ENCODE measurements at regions not wholly inside any gene's neighbourhood (a gene's known extent, or its start where the extent isn't known, plus 50 kb on each side); places are given as distances from the start of the nearest gene placed in this dataset.

GRCh38 chr5:6902597-6902996 is 189.4 kb downstream of the TENT4A start:
- no peaks in the 10 kb centered on the region for H3K27me3 ChIP-seq (ENCODE audit: insufficient read depth, low read length)
- H2AFZ ChIP-seq (ENCODE audit: low read length), result no peak overlapping the region
- no peak overlapping the region for H3K4me2 ChIP-seq (ENCODE audit: low read length)
- H3F3A ChIP-seq (ENCODE audit: insufficient read depth, low read length), result no peaks in the 10 kb centered on the region
- no peaks in the 10 kb centered on the region for H4K20me1 ChIP-seq (ENCODE audit: insufficient read depth, low read length)
- H3K79me2 ChIP-seq (ENCODE audit: insufficient read depth, low read length), result no peaks in the 10 kb centered on the region
- H3K36me3 ChIP-seq (ENCODE audit: insufficient read depth, low read length), result no peaks in the 10 kb centered on the region
- no peak overlapping the region for H3K9ac ChIP-seq (ENCODE audit: low read length)
- no peaks in the 10 kb centered on the region for H3K9me2 ChIP-seq (ENCODE audit: low read depth, low read length)
- no peaks in the 10 kb centered on the region for H3K9me3 ChIP-seq (ENCODE audit: low read length)
- TF ChIP-seq EZH2 (IDR thresholded peaks at IDR 0.05; ENCODE audit: borderline replicate concordance, low read length), result no peak
- TF ChIP-seq, protein P1, sequence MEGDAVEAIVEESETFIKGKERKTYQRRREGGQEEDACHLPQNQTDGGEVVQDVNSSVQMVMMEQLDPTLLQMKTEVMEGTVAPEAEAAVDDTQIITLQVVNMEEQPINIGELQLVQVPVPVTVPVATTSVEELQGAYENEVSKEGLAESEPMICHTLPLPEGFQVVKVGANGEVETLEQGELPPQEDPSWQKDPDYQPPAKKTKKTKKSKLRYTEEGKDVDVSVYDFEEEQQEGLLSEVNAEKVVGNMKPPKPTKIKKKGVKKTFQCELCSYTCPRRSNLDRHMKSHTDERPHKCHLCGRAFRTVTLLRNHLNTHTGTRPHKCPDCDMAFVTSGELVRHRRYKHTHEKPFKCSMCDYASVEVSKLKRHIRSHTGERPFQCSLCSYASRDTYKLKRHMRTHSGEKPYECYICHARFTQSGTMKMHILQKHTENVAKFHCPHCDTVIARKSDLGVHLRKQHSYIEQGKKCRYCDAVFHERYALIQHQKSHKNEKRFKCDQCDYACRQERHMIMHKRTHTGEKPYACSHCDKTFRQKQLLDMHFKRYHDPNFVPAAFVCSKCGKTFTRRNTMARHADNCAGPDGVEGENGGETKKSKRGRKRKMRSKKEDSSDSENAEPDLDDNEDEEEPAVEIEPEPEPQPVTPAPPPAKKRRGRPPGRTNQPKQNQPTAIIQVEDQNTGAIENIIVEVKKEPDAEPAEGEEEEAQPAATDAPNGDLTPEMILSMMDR (IDR thresholded peaks at IDR 0.05; ENCODE audit: low read length), result no peak
- H3K27ac ChIP-seq (ENCODE audit: low read depth, low read length, poor library complexity, severe bottlenecking), result no peak overlapping the region
- no peak overlapping the region for H3K4me3 ChIP-seq (ENCODE audit: low read depth, low read length, poor library complexity, severe bottlenecking)
- H3K4me1 ChIP-seq (ENCODE audit: insufficient read depth, low read length, severe bottlenecking), result no peaks in the 10 kb centered on the region

DNA sequence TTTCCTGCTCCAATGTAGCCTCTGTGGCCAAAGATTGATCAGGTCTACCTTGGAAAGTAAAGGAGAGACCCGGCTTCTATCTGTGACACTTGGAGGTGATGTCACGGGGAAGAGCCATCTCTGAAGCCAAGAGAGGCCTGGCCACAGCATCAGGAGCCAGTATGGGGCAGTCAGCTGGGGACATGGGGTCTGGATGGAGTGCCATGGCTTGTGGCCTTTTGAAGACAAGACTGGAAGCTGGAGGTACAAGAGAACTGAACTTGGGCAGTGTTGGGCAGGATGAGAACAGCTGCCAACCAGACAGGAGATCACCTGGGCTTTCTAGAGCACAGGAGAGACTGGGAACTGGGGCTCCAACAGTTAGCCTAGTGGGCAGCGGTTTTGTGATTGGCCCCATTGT is 190.7 kb downstream of the TENT4A start:
- Histone ChIP-seq H3F3A (ENCODE audit: insufficient read depth, low read length) (no peaks in the 10 kb centered on the region), H3K4me1 (ENCODE audit: insufficient read depth, low read length, severe bottlenecking) (no peaks in the 10 kb centered on the region), H3K4me2 (ENCODE audit: low read length) (no peak overlapping the region), H3K9me3 (ENCODE audit: low read length) (no peaks in the 10 kb centered on the region), H3K79me2 (ENCODE audit: insufficient read depth, low read length) (no peaks in the 10 kb centered on the region), H3K9ac (ENCODE audit: low read length) (no peak overlapping the region), H3K36me3 (ENCODE audit: insufficient read depth, low read length) (no peaks in the 10 kb centered on the region), H3K27me3 (ENCODE audit: insufficient read depth, low read length) (no peaks in the 10 kb centered on the region), H3K9me2 (ENCODE audit: low read depth, low read length) (no peaks in the 10 kb centered on the region), H3K4me3 (ENCODE audit: low read depth, low read length, poor library complexity, severe bottlenecking) (no peak overlapping the region), H3K27ac (ENCODE audit: low read depth, low read length, poor library complexity, severe bottlenecking) (no peak overlapping the region), H2AFZ (ENCODE audit: low read length) (no peak overlapping the region), H4K20me1 (ENCODE audit: insufficient read depth, low read length) (no peaks in the 10 kb centered on the region)
- TF ChIP-seq, protein P1 (IDR thresholded peaks at IDR 0.05; ENCODE audit: low read length), result no peak
- TF ChIP-seq EZH2 (IDR thresholded peaks at IDR 0.05; ENCODE audit: borderline replicate concordance, low read length), result no peak

- no peak overlapping the region for H2AFZ ChIP-seq (ENCODE audit: low read length)
- no peak overlapping the region for H3K4me3 ChIP-seq (ENCODE audit: low read depth, low read length, poor library complexity, severe bottlenecking)
- no peak overlapping the region for H3K4me2 ChIP-seq (ENCODE audit: low read length)
- H3K27ac ChIP-seq (ENCODE audit: low read depth, low read length, poor library complexity, severe bottlenecking), result no peak overlapping the region
- H3K79me2 ChIP-seq (ENCODE audit: insufficient read depth, low read length), result no peaks in the 10 kb centered on the region
- no peaks in the 10 kb centered on the region for H3K27me3 ChIP-seq (ENCODE audit: insufficient read depth, low read length)
- H3K4me1 ChIP-seq (ENCODE audit: insufficient read depth, low read length, severe bottlenecking), result no peaks in the 10 kb centered on the region
- no peaks in the 10 kb centered on the region for H3K36me3 ChIP-seq (ENCODE audit: insufficient read depth, low read length)
- H4K20me1 ChIP-seq (ENCODE audit: insufficient read depth, low read length), result no peaks in the 10 kb centered on the region
- no peaks in the 10 kb centered on the region for H3F3A ChIP-seq (ENCODE audit: insufficient read depth, low read length)
- H3K9me2 ChIP-seq (ENCODE audit: low read depth, low read length), result no peaks in the 10 kb centered on the region
- H3K9me3 ChIP-seq (ENCODE audit: low read length), result no peaks in the 10 kb centered on the region
- no peak for TF ChIP-seq EZH2 (IDR thresholded peaks at IDR 0.05; ENCODE audit: borderline replicate concordance, low read length)
- TF ChIP-seq, protein P1 (IDR thresholded peaks at IDR 0.05; ENCODE audit: low read length), result no peak
- H3K9ac ChIP-seq (ENCODE audit: low read length), result no peak overlapping the region
Measured at GRCh38 chr5:6904860-6905259, 191.6 kb downstream of the TENT4A start.
